Heart left ventricle (tissue), 13 donors: ENCODE measurements at regions not wholly inside any gene's neighbourhood (a gene's known extent, or its start where the extent isn't known, plus 50 kb on each side); places are given as distances from the start of the nearest gene placed in this dataset.

Source experiments
- POLR2A ChIP-seq, 2 donors: fragments of 450-650 bp; IDR thresholded peaks; one replicate each; pipeline ENCODE4 v1.6.1; 2017; ENCODE audit warnings: antibody characterized with exemption in 2 of 2, mild to moderate bottlenecking in 2 of 2, moderate library complexity in 2 of 2
- TF ChIP-seq, protein P1 (sequence below), 12 donors: fragments of 200-600 bp; sonication (generic) in 4 of 12; IDR thresholded peaks; one replicate each; pipeline versions ENCODE4 v1.5.0 to v1.8.0; 2018 to 2022; ENCODE audit warnings: antibody characterized with exemption in 12 of 12, mild to moderate bottlenecking in 5 of 12
- donor health status: ischemic (EF 13 %, LVEDD 7.1; RV severe dilation, severe dysfunction).
- donor health status: DM: no; HTN: yes; CAD: no.
- donor health status: DM: no; HTN: no; CAD: no.
- donor health status: ischemic (EF 25% LVEDD 6.9; RV normal size, moderate dysfunction).
- donor health status: ischemic (EF 25% LVEDD 5.7; RV mildly dilated, moderate dysfunction).
- donor health status: ischemic (EF 35%, LVEDD 5.7; RV mildly dilated, moderate dysfunction).
- donor health status: nonischemic (EF 11% LVEDD 7.7; RV severe dilation, severe dysfunction).
- donor health status: DM: yes; HTN: yes; CAD: no.
- donor health status: PGD.
- donor health status: ischemic (EF 29% LVEDD 5.4; RV normal size, mild dysfunction).
- donor health status: nonischemic (EF 23%, LVEDD 6.1; RV moderate dilation, normal function).

GRCh38 chr1:175842550-175842949 is 99.2 kb upstream of the TNR start:
- TF ChIP-seq, protein P1, sequence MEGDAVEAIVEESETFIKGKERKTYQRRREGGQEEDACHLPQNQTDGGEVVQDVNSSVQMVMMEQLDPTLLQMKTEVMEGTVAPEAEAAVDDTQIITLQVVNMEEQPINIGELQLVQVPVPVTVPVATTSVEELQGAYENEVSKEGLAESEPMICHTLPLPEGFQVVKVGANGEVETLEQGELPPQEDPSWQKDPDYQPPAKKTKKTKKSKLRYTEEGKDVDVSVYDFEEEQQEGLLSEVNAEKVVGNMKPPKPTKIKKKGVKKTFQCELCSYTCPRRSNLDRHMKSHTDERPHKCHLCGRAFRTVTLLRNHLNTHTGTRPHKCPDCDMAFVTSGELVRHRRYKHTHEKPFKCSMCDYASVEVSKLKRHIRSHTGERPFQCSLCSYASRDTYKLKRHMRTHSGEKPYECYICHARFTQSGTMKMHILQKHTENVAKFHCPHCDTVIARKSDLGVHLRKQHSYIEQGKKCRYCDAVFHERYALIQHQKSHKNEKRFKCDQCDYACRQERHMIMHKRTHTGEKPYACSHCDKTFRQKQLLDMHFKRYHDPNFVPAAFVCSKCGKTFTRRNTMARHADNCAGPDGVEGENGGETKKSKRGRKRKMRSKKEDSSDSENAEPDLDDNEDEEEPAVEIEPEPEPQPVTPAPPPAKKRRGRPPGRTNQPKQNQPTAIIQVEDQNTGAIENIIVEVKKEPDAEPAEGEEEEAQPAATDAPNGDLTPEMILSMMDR (IDR thresholded peaks at IDR 0.05), result no peak
- TF ChIP-seq POLR2A (IDR thresholded peaks at IDR 0.05), result no peak
